ENCODE measurements at regions not wholly inside any gene's neighbourhood (a gene's known extent, or its start where the extent isn't known, plus 50 kb on each side); places are given as distances from the start of the nearest gene placed in this dataset.
"Not testable (repeated sequence)": the region's sequence is repeated elsewhere in the genome, so short reads cannot be mapped to it uniquely, and the experiment has no call there.

DNA sequence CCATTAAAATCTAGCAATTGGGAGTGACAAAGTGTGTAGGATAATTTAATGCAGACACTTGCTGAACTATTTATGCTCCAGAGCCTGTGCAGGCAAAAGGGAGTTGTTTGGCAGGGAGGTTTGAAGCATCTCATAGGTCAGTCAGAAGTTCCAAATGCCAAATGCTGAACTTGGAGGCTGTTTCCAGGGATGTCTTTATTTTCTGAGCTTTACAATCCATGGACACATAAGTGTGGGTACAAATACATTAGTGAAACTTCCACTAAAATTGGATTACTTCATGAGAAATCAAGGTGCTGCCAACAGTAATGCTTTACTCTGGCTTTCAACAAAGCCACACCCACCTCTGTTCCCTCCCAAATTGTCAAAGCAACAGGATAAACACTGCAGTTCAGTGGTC lies 422.1 kb upstream of the SETBP1 start:
- no peak for DNase-seq

DNA sequence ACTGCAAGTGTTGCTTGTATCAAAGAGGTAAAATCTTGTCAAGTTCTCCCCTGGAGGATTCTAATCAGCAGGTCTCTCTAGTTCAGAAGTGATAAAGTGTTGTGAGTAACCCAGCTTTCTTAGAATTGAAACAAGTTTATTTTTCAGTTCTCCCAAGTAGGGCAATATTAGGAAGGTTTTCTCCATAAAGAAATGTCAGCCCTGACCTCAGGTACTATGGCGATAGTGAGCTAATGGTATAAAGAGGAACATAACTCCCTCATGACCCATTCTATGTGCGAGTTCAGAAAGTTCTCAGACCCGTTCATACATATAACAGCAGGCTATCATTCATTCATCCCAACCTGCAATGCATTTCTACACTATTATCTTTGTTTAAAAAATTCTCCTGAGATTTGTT lies 421.1 kb upstream of the SETBP1 start:
- no peak for DNase-seq

GRCh38 chr18:44265437-44265836 lies 415.3 kb upstream of the SETBP1 start:
- DNase-seq, result no peak

DNA sequence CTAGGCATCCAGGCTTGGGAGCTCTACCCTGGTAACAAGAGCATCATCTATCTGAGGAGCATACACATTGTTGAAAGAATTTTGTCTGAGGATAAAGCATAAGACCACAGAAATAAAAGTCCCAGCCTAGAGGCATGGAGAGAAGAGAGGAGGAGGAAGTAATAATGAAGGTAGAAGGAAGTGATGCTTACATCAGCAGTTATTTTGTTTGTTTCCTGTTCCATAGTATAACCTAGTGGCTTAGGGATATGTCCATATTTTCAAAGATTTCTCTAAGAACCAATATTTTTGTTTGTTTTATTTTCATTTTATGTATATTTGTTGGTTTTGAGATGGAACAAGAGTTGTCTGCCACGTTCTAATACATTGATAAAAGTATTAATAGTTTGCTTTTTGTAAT lies 407.4 kb upstream of the SETBP1 start:
- no peak for DNase-seq

- no peak for DNase-seq
These were observed 400.2 kb upstream of the SETBP1 start for GRCh38 chr18:44280479-44280878.

- no peak for DNase-seq
These were observed 394.6 kb upstream of the SETBP1 start for GRCh38 chr18:44286049-44286448.

- DNase-seq, result no peak
These were observed 390.2 kb upstream of the SETBP1 start for GRCh38 chr18:44290366-44290977.

DNA sequence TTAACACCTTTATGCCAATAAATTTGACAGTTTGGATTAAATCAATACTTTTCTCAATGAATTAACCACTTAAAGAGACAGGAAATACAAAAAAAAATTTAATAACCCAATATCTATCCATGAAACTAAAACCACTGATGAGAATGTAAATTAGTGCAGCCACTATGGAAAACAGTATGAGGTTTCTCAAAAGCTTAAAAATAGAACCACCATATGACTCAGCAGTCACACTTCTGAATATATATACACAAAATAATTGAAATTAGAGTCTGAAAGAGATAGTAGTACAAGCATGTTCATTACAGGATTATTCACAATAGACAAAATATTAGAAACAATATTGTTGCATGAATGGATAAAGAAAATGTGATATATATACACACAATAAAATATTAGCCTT lies 382.1 kb upstream of the SETBP1 start:
- no peak for DNase-seq

GRCh38 chr18:44309185-44309584 lies 371.5 kb upstream of the SETBP1 start:
- no peak for DNase-seq

DNA sequence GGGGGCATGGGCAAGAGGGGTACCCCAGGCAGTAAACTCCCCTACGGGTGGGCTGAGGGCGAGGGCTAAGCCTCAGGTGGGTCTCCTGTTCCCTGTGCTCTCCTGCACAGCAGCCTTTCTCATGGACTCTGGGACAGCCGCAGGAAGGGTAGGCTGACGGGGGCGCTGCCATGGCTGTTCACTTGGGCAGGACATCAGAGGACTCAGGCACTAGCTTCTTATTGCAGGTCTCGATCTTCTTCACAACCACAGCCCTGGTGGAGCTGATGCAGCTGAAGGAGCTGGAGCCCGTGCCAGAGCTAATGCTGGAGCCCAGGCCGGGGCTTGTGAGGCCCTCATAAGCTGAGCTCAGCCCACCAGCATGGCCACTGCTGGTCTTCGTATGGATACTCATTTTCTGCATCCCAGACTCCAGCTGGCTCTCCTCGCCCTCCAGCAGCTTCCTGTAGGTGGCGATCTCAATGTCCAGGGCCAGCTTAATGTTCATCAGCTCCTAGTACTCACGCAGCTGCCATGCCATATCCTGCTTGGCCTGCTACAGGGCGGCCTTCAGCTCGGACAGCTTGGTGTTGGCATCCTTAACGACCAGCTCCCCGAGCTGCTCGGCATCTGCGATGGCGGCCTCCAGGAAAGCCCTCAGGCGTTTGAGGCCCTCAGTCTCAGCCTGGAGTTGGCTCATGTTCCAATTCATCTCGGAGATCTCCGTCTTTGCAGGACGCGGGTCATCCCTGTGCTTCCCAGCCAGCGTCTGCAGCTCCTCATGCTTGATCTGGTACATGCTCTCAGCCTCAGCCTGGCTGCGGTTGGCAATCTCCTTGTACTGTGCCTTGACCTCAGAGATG lies 359.8 kb upstream of the SETBP1 start:
- no peak for DNase-seq

DNA sequence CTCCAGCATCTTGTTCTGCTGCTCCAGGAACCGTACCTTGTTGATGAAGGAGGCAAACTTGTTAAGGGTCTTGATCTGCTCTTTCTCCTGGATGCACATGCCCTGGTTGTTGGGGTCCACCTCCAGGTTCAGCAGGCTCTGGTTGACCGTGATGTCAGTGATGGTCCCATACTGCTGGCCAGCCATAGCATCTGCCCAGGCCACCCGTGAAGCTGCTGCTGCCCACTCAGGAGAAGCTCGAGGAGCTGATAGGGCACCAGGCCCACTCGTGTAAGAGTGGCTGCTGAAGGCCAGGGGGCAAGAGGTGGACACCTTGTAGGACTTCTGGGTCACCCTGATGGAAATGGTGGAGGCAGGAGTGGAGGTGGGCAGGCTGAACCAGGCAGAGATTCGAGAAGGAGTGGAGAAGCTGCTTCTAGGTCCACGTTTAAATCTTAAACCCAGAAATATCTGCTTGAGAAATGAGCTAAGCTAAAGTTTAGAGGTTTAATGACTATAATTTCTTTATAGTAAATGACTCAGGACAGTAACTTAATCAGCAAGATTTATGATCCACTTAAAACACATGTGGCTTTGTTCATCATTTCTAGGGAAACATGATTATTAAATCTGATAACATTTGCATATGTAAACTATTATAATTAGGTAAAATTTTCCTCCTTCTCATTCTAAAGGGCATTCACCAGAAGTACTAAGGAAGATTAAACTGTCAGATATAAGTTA lies 358.7 kb upstream of the SETBP1 start:
- no peak for DNase-seq

DNA sequence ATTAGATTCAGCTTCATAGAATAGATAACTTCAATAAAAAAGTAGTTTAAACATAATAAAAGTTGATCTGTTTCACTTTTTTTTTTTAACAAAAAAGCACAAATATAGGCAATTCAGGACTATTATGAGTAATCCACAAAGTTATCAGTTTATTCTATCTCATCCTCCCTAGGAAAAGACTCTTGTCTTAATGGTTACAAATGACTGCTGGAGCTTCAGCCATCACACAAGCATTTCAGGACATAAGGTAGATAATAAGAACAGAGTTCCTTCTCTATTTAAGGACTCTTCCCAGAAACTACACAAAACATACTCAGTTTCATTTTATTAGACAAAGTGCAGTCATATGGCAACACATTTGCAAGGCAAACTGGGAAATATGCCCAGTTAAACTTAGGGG lies 357.6 kb upstream of the SETBP1 start:
- no peak for DNase-seq

DNA sequence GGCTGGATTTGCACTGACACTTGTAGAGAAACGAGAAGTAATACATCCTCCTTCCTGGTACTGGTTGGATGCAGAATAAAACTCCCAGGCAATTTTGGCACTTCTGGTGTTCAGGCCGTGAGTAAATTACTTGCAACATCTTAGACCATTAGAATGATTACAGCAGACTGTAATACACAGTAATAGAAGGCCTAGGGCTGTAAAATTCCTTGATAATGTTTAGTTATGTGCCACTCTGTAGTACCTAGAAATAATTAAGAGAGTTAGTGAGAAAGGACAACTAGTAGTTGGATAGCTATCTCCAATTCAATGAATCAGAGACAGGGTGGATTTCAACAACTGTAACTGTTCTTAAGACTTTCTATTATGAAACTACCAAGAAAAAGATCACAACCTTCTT lies 356.3 kb upstream of the SETBP1 start:
- no peak for DNase-seq

DNA sequence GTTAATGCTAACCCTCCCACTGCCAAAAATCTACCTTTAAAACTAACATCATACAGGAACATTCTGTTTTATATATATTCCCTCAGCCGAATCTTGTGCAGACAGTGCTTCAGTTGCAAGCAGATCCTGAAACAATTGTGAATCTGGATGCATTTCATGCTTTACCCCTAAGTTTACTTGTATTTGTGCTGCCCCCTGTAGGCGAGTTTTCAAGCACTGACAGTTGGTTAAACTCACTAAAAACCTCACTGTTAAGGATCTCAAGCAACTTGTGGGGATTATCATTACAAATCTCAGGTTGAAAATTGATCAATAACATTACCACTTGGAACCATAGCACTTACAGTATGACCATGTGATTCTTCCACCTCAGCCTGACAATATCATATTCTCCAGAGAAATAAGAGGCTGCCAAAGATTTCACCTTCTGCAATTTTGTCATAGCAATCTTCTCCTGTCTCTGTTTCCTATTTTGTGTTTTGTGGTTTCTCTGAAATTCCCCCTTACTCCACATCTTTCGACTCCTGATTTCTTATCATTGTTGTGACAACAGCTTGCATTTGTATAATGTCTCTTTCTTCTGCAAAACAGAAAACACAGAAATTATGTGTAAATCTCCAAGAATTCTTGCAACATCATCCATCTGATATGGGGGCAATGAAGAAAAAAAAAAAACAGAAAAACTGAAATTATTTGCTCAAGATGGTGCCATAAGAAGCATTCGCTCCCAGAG lies 354.6 kb upstream of the SETBP1 start:
- peak; percentile 24 for DNase-seq

DNA sequence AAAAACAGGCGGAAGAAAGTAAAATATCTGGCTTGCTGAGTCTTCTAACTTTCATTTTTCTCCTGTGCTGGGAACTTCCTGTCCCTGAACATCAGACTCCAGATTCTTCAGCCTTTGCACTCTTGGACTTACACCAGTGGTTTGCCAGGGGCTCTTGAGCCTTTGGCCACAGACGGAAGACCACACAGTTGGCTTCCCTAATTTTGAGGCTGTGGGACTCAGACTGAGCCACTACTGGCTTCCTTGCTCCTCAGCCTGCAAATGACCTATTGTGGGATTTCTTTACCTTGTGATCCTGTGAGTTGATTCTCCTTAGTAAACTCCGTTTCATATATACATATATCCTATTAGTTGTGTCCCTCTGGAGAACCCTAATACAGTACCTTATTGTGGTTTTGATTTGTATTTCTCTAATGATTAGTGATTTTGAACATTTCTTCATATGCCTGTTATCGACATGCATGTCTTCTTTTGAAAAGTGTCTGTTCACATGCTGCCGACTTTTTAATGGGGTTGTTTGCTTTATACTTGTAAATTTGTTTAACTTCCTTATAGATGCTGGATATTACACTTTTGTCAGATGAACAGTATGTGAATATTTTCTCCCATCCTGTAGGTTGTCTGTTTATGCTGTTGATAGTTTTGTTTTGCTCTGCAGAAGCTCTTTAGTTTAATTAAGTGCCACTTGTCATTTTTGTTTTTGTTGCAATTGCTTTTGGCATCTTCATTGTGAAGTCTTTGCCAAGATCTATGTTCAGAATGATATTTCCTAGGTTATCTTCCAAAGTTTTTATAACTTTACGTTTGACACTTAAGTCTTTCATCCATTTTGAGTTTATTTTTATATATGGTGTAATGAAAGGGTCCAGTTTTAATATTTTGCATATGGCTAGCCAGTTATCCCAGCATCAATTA lies 348.8 kb upstream of the SETBP1 start:
- DNase-seq, result no peak

- DNase-seq, result peak; percentile 30
These were observed 338.9 kb upstream of the SETBP1 start for GRCh38 chr18:44341759-44342158.

- DNase-seq, result no peak
These were observed 338.5 kb upstream of the SETBP1 start for GRCh38 chr18:44342162-44342561.

DNA sequence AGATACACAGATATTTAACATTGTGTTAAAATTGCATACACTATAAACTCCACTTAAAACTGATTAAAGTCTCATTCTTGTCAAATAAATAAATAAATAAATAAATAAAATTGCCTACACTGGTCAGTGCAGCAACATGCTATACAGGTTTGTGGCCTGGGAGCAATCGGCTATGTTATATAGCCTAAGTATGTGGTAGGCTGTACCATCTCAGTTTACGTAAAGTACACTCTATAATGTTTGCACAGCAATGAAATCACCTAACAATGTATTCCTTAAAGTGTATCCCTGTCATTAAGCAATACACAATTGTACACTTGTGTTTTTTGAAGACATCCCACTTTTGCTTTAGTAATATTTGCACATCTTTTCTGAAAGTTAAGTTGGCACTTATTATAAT lies 337.7 kb upstream of the SETBP1 start:
- no peak for DNase-seq

DNA sequence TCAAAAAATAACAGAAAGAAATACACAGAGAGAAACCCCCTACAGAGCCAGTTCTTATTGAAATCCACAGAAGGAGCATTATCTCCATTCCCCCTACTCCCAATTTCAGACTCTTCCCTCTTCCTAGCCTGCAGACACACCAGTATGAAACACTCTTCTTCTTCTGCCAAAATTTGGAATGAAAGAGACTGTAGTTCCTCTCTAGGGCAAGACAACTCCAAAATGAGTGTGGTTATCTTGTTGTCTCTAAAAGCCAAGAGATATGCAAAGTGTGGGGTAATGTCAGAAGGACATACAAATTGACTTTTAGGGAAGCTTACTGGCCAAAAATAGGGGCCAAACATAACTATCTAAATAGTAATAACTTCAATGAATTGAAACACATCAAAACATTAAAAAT lies 337.1 kb upstream of the SETBP1 start:
- DNase-seq, result no peak

GRCh38 chr18:44356566-44357157 lies 324.0 kb upstream of the SETBP1 start:
- DNase-seq, result no peak

DNA sequence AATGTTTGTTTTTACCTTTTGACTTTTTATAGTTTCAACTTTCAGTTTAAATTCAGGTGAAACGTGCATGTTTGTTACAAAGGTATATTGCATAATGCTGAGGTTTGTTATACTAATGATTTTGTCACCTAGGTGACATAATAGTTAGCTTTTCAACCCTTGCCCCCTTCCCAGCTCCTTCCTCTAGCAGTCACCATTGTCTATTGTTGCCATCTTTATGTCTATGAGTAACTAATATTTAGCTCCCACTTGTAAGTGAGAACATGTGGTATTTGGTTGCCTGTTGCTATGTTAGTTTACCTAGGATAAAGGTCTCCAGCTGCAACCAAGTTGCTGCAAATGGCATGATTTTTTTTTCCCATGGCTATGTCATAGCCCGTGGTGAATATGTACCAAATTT lies 322.3 kb upstream of the SETBP1 start:
- DNase-seq, result no peak

DNA sequence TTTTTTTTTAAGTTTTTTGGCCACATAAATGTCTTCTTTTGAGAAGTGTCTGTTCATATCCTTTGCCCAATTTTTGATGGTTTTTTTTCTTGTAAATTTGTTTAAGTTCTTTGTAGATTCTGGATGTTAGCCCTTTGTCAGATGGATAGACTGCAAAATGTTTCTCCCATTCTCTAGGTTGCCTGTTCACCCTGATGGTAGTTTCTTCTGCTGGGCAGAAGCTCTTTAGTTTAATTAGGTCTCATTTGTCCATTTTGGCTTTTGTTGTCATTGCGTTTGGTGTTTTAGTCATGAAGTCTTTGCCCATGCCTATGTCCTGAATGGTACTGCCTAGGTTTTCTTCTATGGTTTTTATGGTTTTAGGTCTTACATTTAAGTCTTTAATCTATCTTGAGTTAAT lies 320.9 kb upstream of the SETBP1 start:
- DNase-seq, result not testable (repeated sequence)

All from inflammatory macrophage treated with lipopolysaccharide for 4 hours (primary cell).